ENCODE measurements at regions not wholly inside any gene's neighbourhood (a gene's known extent, or its start where the extent isn't known, plus 50 kb on each side); places are given as distances from the start of the nearest gene placed in this dataset.

GRCh38 chr21:43271452-43272020 lies 102.7 kb downstream of the CRYAA start:
- no peak for DNase-seq

GRCh38 chr21:43270800-43271301 lies 102.0 kb downstream of the CRYAA start:
- DNase-seq, result no peak

GRCh38 chr21:43269957-43270705 lies 101.3 kb downstream of the CRYAA start:
- DNase-seq, result no peak

GRCh38 chr21:43269440-43269839 lies 100.6 kb downstream of the CRYAA start:
- no peak for DNase-seq

- DNase-seq, result no peak
These were observed 100.0 kb downstream of the CRYAA start for GRCh38 chr21:43268804-43269186.

- DNase-seq, result no peak
These were observed 99.4 kb downstream of the CRYAA start for GRCh38 chr21:43268086-43268803.

- DNase-seq, result no peak
These were observed 98.7 kb downstream of the CRYAA start for GRCh38 chr21:43267391-43268085.

- no peak for DNase-seq
These were observed 97.7 kb downstream of the CRYAA start for GRCh38 chr21:43266534-43266933.

- no peak for DNase-seq
These were observed 93.6 kb downstream of the CRYAA start for GRCh38 chr21:43262427-43262826.
